HG03280 (cell line): ENCODE measurements at regions not wholly inside any gene's neighbourhood (a gene's known extent, or its start where the extent isn't known, plus 50 kb on each side); places are given as distances from the start of the nearest gene placed in this dataset.
"Not testable (repeated sequence)": the region's sequence is repeated elsewhere in the genome, so short reads cannot be mapped to it uniquely, and the experiment has no call there.

Experiments used
- ATAC-seq: cut with Tn5 transposase; IDR thresholded peaks from one replicate; pipeline ENCODE4 v1.9.1; 2021; ENCODE audit warnings: mild to moderate bottlenecking, moderate library complexity; ENCODE audit not compliant: unreplicated experiment

GRCh38 chr12:75944097-75944904, 87.3 kb downstream of the PHLDA1 start:
- ATAC-seq = peak; percentile 97

- no peak for ATAC-seq
Measured at GRCh38 chr12:75943730-75944096, 87.9 kb downstream of the PHLDA1 start.

- ATAC-seq = not testable (repeated sequence)
Measured at GRCh38 chr12:75941661-75942060, 89.9 kb downstream of the PHLDA1 start.

- no peak for ATAC-seq
Measured at GRCh38 chr12:75939016-75939642, 92.4 kb downstream of the PHLDA1 start.

- ATAC-seq = no peak
Measured at GRCh38 chr12:75938189-75938588, 93.4 kb downstream of the PHLDA1 start.

- ATAC-seq = no peak
Measured at GRCh38 chr12:75937486-75937885, 94.1 kb downstream of the PHLDA1 start.

GRCh38 chr12:75936515-75937440, 94.8 kb downstream of the PHLDA1 start:
- ATAC-seq = no peak

GRCh38 chr12:75935539-75936242, 95.9 kb downstream of the PHLDA1 start:
- ATAC-seq = no peak

- no peak for ATAC-seq
Measured at GRCh38 chr12:75933101-75933500, 98.5 kb downstream of the PHLDA1 start.

- no peak for ATAC-seq
Measured at GRCh38 chr12:75932241-75932640, 99.3 kb downstream of the PHLDA1 start.

GRCh38 chr12:75923964-75924666, 107.5 kb downstream of the PHLDA1 start:
- no peak for ATAC-seq

- ATAC-seq = no peak
Measured at GRCh38 chr12:75922944-75923642, 108.5 kb downstream of the PHLDA1 start.

GRCh38 chr12:75921622-75922289, 109.8 kb downstream of the PHLDA1 start:
- no peak for ATAC-seq

GRCh38 chr12:75917715-75918114, 113.9 kb downstream of the PHLDA1 start:
- no peak for ATAC-seq

GRCh38 chr12:75917083-75917482, 114.5 kb downstream of the PHLDA1 start:
- ATAC-seq = no peak

GRCh38 chr12:75913502-75914351, 117.8 kb downstream of the PHLDA1 start:
- ATAC-seq = no peak

- ATAC-seq = no peak
Measured at GRCh38 chr12:75909714-75910656, 121.6 kb downstream of the PHLDA1 start.
